Activated CD8-positive, alpha-beta memory T cell treated with anti-CD3 and anti-CD28 coated beads for 36 hours (primary cell): ENCODE measurements at regions not wholly inside any gene's neighbourhood (a gene's known extent, or its start where the extent isn't known, plus 50 kb on each side); places are given as distances from the start of the nearest gene placed in this dataset.

Experiments used
- CTCF ChIA-PET: fragments of 350-600 bp; sonication (Branson Sonifier 250); formaldehyde crosslinking; loops from one replicate; lab custom pipeline; 2021; ENCODE audit warnings: antibody characterized with exemption; lab: Charles Lee
- POLR2A ChIA-PET: fragments of 350-600 bp; sonication (Branson Sonifier 250); formaldehyde crosslinking; loops from one replicate; lab custom pipeline; 2021; ENCODE audit warnings: antibody characterized with exemption; lab: Charles Lee

DNA sequence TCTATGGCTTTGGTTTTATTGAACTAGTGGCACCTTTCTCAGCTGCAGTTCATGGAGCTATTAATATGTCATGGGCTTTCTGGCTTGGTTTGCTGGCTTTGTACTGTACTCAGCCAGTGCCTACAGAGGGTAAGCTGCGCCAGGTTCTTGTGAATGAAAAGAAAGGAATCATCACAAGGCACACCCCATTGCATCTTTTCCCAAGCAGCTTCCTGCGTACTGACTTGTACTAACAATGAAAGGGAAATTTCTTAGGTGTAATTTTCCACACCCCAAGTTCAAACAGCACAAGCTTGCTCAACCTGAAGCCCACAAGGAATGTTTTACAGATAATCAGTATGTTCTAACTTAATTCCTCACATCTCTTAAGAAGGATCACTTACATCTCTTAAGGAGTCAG is 78.0 kb upstream of the TNFSF18 start:
- POLR2A ChIA-PET: no interaction called here
- CTCF ChIA-PET: no interaction called here

DNA sequence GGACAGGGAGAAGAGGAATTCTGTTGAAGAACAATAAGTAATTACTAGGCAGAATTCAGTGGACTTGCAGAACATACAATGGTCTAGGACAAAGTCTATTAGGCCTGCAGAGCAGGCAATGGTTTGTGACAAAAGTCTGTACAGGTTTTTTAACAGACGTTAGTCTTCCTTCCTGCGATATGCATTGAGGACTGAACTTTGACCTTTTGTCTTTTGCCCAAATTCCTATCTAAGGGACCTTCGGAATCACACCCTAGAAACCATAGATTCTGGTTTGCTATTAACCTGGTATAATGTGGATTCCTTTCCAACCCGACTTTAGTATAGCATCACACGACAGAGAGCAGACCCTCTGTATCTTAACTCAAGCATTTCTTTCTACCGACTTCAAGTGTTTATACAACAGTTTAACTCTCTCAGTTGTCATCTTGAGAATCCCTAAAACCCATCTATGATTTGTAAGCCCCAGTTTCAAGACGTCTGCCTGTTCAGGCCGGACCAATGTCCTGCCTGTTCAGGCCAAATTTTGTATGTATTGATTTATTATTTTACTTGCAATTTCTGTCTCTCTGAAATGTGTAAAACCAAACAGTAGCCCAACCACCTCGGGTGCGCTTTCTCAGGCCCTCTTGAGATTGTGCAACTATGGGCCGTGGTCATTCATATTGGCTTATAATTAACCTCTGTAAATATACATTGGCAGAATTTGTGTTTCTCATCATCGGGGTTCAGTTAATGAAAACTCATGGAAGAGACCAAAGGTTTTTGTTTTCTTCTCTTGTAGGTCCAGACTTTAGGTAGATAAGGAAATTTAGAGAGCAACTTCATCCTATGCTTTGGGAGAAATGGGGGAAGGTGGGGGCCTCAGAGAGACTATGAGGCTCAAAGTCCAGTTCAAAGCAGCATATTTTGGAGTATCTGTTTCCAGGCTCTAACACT is 76.9 kb upstream of the TNFSF18 start:
- POLR2A ChIA-PET: no interaction called here
- CTCF ChIA-PET: no interaction called here

DNA sequence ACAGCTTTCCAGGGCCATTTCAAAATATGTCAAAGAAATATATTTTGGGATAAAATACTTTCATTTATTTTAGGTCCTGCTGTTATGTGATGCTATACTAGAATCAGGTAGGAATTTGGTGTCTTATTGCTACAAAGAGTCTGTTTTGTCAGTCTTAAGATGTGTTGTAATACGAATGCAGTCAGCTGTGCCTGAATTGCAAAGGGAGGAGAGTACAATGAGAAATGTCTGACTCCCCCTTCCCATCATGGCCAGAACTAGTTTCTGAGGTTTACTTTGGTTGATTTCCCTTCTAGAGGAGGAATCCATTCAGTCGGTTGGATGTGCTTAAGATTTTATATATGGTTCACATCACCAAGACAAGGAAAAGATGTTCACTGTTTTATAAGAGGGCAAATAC is 75.7 kb upstream of the TNFSF18 start:
- ChIA-PET POLR2A (no interaction called here), CTCF (no interaction called here)

DNA sequence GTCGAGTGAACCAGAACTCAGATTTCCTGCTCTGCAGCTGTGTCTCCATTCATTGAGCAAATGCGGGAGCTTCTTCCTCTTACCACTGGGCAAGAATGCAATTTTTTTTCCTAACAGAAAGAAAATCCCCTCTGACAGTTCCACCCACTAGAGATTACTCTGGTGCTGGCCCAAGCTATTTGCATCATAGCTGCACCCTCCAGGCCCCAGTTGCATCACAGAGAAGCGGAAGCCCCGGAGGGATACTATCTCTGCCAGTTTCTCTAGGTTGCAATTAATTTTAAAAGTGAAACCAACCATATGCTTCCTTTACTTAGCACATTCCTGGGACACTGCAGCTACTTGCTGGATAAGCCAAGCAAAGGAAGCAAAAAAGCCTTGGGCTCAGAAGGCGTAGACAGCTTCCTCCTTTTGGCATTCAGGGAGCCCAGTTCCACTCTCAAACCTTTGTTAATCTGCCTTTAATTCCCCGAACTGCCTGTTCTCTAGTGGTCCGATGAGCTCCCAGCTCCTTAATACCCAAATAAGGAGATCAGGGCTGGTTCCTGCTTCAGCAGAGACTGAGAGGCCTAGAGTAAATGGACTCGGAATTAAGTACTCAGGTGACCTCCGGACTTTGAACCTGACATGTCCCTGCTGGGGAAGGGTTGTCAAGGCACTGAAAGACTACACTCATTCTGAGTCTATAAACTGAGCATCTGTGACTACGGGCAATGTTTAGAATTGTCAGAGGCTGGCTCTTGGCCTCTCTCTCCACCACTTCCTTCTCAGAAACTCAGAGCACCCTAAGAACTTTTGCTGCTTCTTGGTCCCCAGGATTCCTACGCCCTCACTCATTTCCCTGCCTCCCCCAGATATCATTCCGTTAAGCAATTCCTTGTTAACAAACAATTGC is 72.5 kb upstream of the TNFSF18 start:
- ChIA-PET POLR2A (no interaction called here), CTCF (no interaction called here)

DNA sequence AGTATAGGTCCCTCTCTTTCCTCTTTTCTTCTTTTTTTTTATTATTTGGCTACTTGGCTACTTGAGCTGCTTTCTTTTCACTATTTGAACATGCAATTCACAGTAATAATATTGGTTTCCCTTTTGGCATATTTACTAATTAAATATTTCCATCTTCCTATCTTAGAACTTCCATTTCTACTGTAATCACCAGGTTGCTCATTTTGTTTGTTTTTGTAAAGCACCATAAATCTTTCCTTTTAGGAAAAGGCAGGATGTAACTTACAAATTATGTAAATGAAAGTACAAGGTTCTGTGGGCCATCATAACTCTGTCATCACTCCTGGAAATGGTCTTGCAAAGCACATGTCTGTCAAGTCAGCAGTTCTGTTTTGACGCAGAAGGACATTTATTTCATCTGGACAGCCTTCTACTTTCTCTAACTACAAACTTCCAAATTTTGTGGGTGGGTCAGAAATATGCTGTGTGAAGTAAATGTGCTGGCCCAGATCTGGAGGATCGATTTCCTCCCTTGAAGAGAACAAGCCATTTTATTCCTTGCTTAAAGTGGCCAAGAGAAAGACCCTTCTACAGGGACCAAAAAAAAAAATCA is 71.7 kb upstream of the TNFSF18 start:
- ChIA-PET CTCF (no interaction called here), POLR2A (no interaction called here)

DNA sequence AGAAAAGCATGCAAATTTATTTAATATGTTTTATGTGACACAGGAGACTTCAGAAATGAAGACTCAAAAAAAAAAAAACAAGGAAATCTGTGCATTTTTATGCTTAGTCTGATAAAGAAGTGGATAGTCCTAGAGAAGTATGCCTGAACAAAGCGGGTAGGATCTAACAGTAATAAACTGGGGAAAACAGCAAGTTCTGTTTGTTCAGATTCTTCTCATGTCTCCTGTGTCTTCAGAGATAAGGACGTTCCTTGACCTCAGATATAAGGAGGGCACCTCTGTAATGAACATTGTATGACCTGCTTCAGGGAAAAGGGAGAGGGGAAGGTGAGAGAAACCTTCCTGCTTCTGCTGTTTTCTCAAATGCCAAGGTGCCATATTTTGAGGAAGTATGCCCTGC is 67.7 kb upstream of the TNFSF18 start:
- ChIA-PET CTCF (no interaction called here), POLR2A (no interaction called here)

DNA sequence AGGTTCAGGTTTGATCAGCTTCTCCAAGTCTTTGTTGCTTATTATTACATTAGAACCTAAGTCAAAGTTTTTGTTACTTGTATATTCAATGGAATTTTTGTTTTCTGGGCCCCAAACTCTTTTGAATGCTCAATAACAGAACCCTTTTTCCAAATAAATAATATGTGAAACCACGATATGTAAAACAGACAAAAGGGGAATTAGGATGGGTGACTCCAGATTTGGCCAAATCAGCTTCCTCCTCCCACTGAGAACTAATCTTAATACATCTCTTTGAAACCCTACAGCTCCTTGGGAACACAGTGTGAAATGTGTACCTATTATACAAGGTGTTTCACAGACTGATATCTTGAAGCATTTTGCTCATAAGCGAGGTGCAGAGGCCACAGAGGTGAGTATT is 67.0 kb upstream of the TNFSF18 start:
- POLR2A ChIA-PET: no interaction called here

DNA sequence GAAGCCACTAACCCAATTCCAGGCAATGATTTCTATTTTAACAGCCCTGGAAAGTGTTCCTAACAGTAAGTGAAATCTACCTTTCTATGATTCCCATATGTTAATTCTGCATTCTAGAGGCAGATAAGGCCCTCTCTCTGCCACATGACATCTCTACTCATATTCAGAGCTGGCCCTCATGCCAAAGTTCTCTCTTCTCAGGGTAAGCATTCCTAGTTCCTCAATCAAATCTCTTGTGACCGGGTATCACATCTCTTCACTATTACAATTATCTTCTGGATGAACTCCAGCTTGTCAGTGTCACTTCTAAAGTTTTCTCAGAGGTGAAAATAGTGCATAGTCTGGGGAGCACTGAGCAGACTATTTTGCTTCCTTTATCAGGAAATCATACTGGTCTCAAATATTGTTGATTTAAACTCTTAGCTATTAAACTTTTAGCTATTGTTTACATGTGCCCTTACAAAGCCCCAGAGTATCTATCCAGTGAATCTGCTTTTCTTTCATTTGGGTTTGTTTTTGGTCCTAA is 66.4 kb upstream of the TNFSF18 start:
- CTCF ChIA-PET: no interaction called here
- POLR2A ChIA-PET: no interaction called here

More for the DNA sequence above, 67.0 kb upstream of the TNFSF18 start:
- CTCF ChIA-PET: no interaction called here

DNA sequence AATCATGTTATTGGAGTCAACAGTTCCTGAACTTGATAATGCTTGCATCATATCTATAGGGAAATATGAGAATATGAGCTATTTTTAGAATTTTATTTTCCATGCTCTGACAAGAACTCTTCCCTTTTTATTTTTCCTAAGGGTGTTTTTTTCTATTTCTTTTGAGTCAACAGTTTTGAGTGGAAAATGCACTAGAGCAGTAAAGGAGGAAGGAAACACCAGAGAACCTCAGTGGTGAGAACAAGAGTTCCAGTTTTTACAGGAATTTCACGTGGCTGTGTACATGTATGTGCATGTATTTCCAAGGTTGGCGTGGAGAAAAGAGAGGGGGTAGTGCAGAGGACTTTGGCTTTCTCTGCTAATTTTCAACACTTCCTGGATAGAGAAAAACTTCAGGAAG is 63.6 kb upstream of the TNFSF18 start:
- POLR2A ChIA-PET: no interaction called here
- CTCF ChIA-PET: no interaction called here

DNA sequence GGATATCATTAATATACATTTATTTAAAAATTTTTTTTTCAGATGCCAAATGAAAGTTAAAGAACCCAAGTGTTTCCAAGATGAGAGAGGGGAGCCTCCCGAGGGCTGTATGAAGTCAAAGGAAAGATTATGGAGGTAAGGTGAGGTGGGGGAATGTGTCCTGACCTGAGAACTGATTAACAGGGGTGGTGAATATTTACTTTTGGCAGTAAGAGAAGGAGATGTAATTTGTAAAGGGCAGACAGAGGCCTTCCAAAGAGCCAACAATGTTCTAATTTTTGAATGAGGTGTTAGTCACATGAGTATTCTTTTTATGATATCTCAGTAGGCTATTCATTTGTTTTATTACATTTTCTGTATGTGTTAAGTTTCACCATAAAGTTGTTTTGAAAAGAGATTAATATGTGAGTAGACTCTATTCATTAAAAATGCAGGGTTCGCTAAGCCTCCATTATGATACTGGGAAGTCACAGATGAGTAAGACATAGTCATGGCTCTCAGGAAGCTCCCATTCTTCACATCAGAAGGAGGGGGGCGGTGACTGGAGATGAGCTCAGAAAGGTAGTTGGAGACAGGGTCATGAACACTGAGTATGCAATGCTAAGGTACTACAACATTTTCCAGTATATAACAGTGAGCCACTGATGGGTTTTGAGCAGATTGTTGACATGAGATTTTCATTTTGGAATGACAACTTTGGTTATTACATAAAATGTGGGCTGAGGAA is 62.4 kb upstream of the TNFSF18 start:
- POLR2A ChIA-PET: no interaction called here
- CTCF ChIA-PET: interaction anchor here (0.6 kb wide), 1 partner anchor 381 kb away, joined by 3 read pairs; no protein-coding TSS in a partner anchor

DNA sequence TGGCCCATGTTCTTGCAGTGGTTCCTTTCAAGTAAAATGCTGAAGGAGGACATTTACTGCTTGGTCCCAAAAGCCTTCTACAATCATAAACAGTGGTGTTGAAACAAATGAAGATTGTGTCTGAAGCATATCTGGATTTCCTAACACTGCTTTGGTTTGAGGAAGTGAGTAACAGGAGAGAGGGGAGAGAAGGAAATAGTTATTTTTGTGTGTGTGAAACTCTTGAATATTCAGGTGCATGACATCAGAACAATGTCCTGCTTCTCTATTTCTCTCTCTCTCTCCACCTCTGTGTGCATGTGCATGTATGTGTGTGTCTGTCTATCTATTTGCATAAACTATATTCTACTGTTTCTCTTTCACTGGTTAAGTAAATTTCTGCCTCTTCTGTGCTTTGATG is 61.4 kb upstream of the TNFSF18 start:
- POLR2A ChIA-PET: no interaction called here
- CTCF ChIA-PET: no interaction called here

DNA sequence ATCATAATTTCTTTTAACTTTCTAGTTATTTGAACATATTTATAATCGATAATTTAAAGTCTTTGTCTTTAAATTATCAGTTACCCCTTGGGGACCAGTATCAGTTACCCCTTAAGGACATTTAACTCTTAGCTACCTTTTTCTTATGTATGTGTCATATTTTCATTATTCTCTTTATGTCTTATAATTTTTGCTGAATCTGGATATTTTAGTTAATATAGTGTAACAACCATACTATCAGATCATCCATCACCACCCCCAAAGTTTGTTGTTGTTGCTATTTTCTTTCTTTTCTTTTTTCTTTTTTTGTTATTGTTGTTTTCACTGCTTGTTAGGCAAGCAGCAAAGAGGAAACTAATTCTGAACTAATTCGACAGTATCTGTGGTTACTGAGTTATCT is 57.0 kb upstream of the TNFSF18 start:
- CTCF ChIA-PET: no interaction called here

DNA sequence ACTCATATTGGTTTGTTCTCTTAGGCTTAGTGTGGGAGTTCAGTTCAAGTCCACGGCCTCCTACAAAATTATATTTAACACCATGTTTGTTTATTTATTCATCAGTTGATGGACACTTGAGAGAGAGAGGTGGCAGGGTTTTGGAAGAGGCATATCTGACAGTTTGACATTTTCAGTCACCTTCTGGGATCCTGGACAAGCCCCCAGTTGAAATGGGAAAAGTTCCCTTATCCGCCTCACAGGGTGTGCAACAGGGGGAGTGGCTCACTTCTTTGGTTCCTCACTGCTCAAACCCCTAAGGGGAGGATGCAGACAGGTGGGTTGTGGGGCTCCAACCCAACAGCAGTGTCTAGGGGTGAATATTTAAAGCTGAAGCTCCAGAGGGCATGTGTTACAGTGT is 52.3 kb upstream of the TNFSF18 start:
- ChIA-PET POLR2A (no interaction called here), CTCF (no interaction called here)

More for the DNA sequence above, 57.0 kb upstream of the TNFSF18 start:
- POLR2A ChIA-PET: no interaction called here

DNA sequence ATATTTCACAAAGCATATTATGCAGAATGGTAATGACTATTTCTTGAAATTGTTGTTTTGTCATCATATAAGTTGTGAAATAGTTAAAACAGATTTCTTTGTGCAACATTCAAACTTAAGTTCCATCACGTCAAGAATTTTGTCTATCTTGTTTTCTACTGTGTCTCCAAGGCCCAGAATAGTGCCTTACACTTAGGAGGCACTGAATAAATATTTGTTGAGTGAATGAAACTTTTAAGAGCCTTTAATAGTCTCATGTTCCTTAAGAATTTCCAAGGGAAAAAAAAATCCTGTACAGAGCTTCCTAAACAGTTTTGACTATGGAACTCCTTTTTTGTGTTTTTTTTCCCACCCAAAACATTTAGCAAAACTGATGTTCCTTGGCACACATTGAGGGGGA is 50.8 kb upstream of the TNFSF18 start:
- CTCF ChIA-PET: no interaction called here
- POLR2A ChIA-PET: no interaction called here

DNA sequence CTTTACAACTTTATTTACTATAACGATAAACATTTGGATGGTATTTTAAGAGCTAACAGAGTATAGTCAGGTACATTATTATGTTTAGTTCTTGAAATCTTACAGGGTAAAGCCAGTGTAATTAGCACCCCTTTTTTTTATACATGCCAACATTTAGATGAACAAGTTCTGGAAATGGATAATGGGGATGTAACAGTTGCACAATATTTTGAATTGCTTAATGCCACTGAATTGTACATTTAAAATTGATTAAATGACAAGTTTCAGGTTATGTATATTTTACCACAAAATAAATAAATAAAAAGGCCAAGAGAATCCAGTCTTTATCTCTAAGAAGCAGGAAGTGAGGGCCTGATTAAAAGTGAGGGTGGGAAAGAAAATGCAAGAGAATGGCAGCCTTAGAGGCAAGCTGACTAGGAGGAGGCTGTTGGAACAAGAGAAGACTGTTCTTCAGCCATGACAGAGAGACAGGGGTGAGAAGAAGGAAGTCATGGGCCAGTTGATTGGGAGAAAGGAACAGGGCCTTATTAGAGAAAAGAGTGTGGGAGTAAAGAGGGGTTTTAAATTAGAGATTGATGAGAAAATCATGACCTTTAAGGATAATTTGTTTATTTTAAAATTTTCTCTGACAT is 49.9 kb upstream of the TNFSF18 start:
- ChIA-PET CTCF (no interaction called here), POLR2A (no interaction called here)
